ENCODE measurements at regions not wholly inside any gene's neighbourhood (a gene's known extent, or its start where the extent isn't known, plus 50 kb on each side); places are given as distances from the start of the nearest gene placed in this dataset.

- Mint-ChIP-seq H3K27me3 (ENCODE audit: unreplicated experiment) (peaks cover 2% of the 10 kb centered on the region), H3K4me3 (ENCODE audit: unreplicated experiment) (no peak overlapping the region), H3K27ac (ENCODE audit: unreplicated experiment) (no peak overlapping the region), H3K36me3 (ENCODE audit: unreplicated experiment) (no peaks in the 10 kb centered on the region), H3K4me1 (ENCODE audit: low read depth, unreplicated experiment) (no peaks in the 10 kb centered on the region), H3K9me3 (ENCODE audit: unreplicated experiment) (peaks cover 5% of the 10 kb centered on the region)
- TF ChIP-seq, protein P1, sequence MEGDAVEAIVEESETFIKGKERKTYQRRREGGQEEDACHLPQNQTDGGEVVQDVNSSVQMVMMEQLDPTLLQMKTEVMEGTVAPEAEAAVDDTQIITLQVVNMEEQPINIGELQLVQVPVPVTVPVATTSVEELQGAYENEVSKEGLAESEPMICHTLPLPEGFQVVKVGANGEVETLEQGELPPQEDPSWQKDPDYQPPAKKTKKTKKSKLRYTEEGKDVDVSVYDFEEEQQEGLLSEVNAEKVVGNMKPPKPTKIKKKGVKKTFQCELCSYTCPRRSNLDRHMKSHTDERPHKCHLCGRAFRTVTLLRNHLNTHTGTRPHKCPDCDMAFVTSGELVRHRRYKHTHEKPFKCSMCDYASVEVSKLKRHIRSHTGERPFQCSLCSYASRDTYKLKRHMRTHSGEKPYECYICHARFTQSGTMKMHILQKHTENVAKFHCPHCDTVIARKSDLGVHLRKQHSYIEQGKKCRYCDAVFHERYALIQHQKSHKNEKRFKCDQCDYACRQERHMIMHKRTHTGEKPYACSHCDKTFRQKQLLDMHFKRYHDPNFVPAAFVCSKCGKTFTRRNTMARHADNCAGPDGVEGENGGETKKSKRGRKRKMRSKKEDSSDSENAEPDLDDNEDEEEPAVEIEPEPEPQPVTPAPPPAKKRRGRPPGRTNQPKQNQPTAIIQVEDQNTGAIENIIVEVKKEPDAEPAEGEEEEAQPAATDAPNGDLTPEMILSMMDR (IDR thresholded peaks at IDR 0.05; ENCODE audit: partially characterized antibody, unreplicated experiment) = no peak
- no peak for DNase-seq
These were observed 54.9 kb upstream of the BACE2 start for GRCh38 chr21:41112740-41113692.

DNA sequence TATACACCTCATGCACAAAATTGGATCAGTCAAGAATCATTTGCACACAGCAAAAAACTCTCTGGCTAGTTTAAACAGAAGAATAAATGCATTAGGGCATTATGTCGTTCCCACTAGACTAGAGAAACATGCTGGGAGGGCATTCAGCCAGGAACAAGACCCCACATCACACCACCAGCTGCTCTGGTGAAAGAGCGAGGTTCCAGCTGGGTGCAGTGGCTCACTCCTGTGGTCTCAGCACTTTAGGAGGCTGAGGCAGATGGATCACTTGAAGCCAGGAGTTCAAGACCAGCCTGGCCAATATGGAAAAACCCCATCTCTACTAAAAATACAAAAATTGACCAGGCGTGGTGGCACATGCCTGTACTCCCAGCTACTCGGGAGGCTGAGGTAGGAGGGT lies 52.1 kb upstream of the BACE2 start:
- DNase-seq = no peak

More for the DNA sequence above, 52.1 kb upstream of the BACE2 start:
- TF ChIP-seq, protein P1 (IDR thresholded peaks at IDR 0.05; ENCODE audit: partially characterized antibody, unreplicated experiment) = no peak
- Mint-ChIP-seq H3K27ac (ENCODE audit: unreplicated experiment) (no peak overlapping the region), H3K27me3 (ENCODE audit: unreplicated experiment) (peaks cover 2% of the 10 kb centered on the region), H3K4me3 (ENCODE audit: unreplicated experiment) (no peak overlapping the region), H3K9me3 (ENCODE audit: unreplicated experiment) (no peaks in the 10 kb centered on the region), H3K36me3 (ENCODE audit: unreplicated experiment) (no peaks in the 10 kb centered on the region), H3K4me1 (ENCODE audit: low read depth, unreplicated experiment) (no peaks in the 10 kb centered on the region)
